ENCODE measurements at regions not wholly inside any gene's neighbourhood (a gene's known extent, or its start where the extent isn't known, plus 50 kb on each side); places are given as distances from the start of the nearest gene placed in this dataset.
"Not testable (repeated sequence)": the region's sequence is repeated elsewhere in the genome, so short reads cannot be mapped to it uniquely, and the experiment has no call there.

DNA sequence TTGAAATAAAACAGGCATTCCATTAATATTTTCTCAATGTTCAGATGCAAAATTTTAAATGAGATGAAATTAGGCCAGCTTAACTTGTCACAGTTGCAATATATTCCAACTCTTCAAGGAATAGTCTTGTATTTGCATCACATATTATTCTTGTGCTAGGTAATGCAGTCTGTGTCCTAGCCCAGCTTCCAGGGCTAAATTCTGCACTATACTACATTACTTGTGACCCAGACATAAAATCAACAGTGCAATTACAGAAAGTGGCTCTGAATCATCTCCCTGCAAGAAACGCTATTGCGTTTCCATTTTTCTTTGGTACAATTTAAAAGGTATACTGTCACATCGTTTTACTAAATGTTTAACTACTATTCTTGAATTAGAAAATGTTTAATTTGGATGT, 399.2 kb downstream of the TENT5A start:
- Histone ChIP-seq H3K9me3 (replicated peaks in 1 of 2; ENCODE audit: control insufficient read depth in 1 of 2, insufficient read depth in 1 of 2, low read length in 2 of 2) (no peaks in the 10 kb centered on the region), H3K4me3 (replicated peaks in 1 of 3; ENCODE audit: low read depth in 2 of 3, low read length in 3 of 3) (no peak overlapping the region), H4K20me1 (ENCODE audit: insufficient read depth, low read length) (no peaks in the 10 kb centered on the region), H2AFZ (ENCODE audit: insufficient read depth, low read depth, low read length, poor library complexity, severe bottlenecking) (no peak overlapping the region), H3K4me2 (replicated peaks; ENCODE audit: extremely low read depth, low read length, poor library complexity, severe bottlenecking) (no peak overlapping the region), H3K36me3 (replicated peaks in 1 of 2; ENCODE audit: control insufficient read depth in 1 of 2, insufficient read depth in 2 of 2, low read length in 2 of 2) (no peaks in the 10 kb centered on the region), H3K27me3 (ENCODE audit: control insufficient read depth in 2 of 2, insufficient read depth in 2 of 2, low read length in 2 of 2) (no peaks in the 10 kb centered on the region), H3K79me2 (ENCODE audit: insufficient read depth, low read length) (no peaks in the 10 kb centered on the region), H3K27ac (ENCODE audit: low read depth in 1 of 2, low read length in 2 of 2) (no peak overlapping the region), H3K9ac (ENCODE audit: insufficient read depth, low read length, poor library complexity, severe bottlenecking) (no peak overlapping the region), H3K4me1 (ENCODE audit: control insufficient read depth in 1 of 2, insufficient read depth in 2 of 2, low read length in 2 of 2) (no peaks in the 10 kb centered on the region)
- no peak for DNase-seq
- peaks cover 4 to 14% (median 8%) of the 10 kb centered on the region in 7 donors for H3K9me3 Mint-ChIP-seq
- TF ChIP-seq, protein P1, sequence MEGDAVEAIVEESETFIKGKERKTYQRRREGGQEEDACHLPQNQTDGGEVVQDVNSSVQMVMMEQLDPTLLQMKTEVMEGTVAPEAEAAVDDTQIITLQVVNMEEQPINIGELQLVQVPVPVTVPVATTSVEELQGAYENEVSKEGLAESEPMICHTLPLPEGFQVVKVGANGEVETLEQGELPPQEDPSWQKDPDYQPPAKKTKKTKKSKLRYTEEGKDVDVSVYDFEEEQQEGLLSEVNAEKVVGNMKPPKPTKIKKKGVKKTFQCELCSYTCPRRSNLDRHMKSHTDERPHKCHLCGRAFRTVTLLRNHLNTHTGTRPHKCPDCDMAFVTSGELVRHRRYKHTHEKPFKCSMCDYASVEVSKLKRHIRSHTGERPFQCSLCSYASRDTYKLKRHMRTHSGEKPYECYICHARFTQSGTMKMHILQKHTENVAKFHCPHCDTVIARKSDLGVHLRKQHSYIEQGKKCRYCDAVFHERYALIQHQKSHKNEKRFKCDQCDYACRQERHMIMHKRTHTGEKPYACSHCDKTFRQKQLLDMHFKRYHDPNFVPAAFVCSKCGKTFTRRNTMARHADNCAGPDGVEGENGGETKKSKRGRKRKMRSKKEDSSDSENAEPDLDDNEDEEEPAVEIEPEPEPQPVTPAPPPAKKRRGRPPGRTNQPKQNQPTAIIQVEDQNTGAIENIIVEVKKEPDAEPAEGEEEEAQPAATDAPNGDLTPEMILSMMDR (IDR thresholded peaks at IDR 0.05) = no peak
- H3K27ac Mint-ChIP-seq = no peak overlapping the region
- no peaks in the 10 kb centered on the region for H3K36me3 Mint-ChIP-seq
- H3K4me3 Mint-ChIP-seq = no peak overlapping the region
- intact Hi-C loops (cut with micrococcal nuclease) = no loop called here
- H3K4me1 Mint-ChIP-seq = no peaks in the 10 kb centered on the region
- peaks cover 0 to 3% (median 1%) of the 10 kb centered on the region in 3 donors for H3K27me3 Mint-ChIP-seq (ENCODE audit: low read depth in 3 of 3)
- WGBS (ENCODE audit: insufficient coverage) = no CpG with 5 or more reads among the region's 3 CpGs

DNA sequence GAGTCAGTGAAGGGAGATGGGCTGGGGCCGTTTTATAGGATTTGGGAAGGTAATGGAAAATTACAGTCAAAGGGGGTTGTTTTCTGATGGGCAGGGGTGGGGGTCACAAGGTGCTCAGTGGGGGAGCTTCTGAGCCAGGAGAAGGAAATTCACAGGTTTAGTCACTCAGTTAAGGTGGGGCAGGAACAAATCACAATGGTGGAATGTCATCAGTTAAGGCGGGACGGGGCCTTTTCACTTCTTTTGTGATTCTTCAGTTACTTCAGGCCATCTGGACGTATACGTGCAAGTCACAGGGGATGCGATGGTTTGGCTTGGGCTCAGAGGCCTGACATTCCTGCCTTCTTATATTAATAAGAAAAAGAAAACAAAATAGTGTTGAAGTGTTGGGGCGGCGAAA, 408.5 kb downstream of the TENT5A start:
- H3K36me3 Mint-ChIP-seq = not testable (repeated sequence)

More for the DNA sequence above, 408.5 kb downstream of the TENT5A start:
- H3K27ac Mint-ChIP-seq = peak overlapping the region in 1 of 7 donors; percentile 62
- H3K79me2 ChIP-seq (ENCODE audit: insufficient read depth, low read length); intact Hi-C loops (cut with micrococcal nuclease); DNase-seq; H3K27ac ChIP-seq (ENCODE audit: low read depth in 1 of 2, low read length in 2 of 2); H3K4me3 Mint-ChIP-seq; H3K27me3 ChIP-seq (ENCODE audit: control insufficient read depth in 2 of 2, insufficient read depth in 2 of 2, low read length in 2 of 2); H4K20me1 ChIP-seq (ENCODE audit: insufficient read depth, low read length); H2AFZ ChIP-seq (ENCODE audit: insufficient read depth, low read depth, low read length, poor library complexity, severe bottlenecking); H3K4me3 ChIP-seq (replicated peaks in 1 of 3; ENCODE audit: low read depth in 2 of 3, low read length in 3 of 3); H3K4me2 ChIP-seq (replicated peaks; ENCODE audit: extremely low read depth, low read length, poor library complexity, severe bottlenecking); H3K4me1 Mint-ChIP-seq; H3K27me3 Mint-ChIP-seq (ENCODE audit: low read depth in 3 of 3); H3K9ac ChIP-seq (ENCODE audit: insufficient read depth, low read length, poor library complexity, severe bottlenecking); H3K4me1 ChIP-seq (ENCODE audit: control insufficient read depth in 1 of 2, insufficient read depth in 2 of 2, low read length in 2 of 2); H3K36me3 ChIP-seq (replicated peaks in 1 of 2; ENCODE audit: control insufficient read depth in 1 of 2, insufficient read depth in 2 of 2, low read length in 2 of 2); H3K9me3 ChIP-seq (replicated peaks in 1 of 2; ENCODE audit: control insufficient read depth in 1 of 2, insufficient read depth in 1 of 2, low read length in 2 of 2): not testable (repeated sequence)
- peaks cover 6 to 26% (median 13%) of the 10 kb centered on the region in 7 donors for H3K9me3 Mint-ChIP-seq
- 89% methylated on average over 5 of the region's 8 CpGs for WGBS (ENCODE audit: insufficient coverage)

Data from CD14-positive monocyte (primary cell).